ENCODE measurements at regions not wholly inside any gene's neighbourhood (a gene's known extent, or its start where the extent isn't known, plus 50 kb on each side); places are given as distances from the start of the nearest gene placed in this dataset.

DNA sequence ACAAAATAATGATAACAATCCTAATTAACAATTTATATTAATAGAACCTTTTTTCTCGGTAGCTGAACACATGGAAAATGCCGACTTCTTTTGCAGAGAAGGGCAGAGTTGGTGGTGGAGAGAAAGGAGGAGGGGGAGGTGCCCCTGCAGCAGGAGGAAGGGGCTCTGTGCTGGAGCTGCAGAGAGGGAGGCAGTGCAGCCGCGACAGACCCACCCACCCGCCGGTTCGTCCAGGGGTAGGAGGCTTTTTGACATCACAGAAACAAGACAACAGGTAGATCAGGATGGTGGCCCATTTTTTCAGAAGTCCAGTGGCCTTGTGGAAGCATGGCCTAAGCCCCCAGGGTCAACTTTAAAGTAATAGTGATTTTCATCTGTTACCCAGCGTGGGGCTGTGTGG, 321.1 kb upstream of the SALL3 start:
- no peak for TF ChIP-seq CTCF (IDR thresholded peaks at IDR 0.05; ENCODE audit: low read depth, low read length)
- TF ChIP-seq EZH2phosphoT487 (IDR thresholded peaks at IDR 0.05; ENCODE audit: low read depth), result no peak
